ENCODE measurements at regions not wholly inside any gene's neighbourhood (a gene's known extent, or its start where the extent isn't known, plus 50 kb on each side); places are given as distances from the start of the nearest gene placed in this dataset.
A peak's percentile ranks its signal among the peaks of the same experiment; 100 is the strongest.

GRCh38 chr10:91137822-91138221 lies 82.6 kb upstream of the PCGF5 start:
- no peak for DNase-seq (ENCODE audit: low spot score)

- no peak for DNase-seq (ENCODE audit: low spot score)
Measured at GRCh38 chr10:91140995-91141549, 79.4 kb upstream of the PCGF5 start.

- DNase-seq (ENCODE audit: low spot score) = no peak
Measured at GRCh38 chr10:91144961-91145360, 75.5 kb upstream of the PCGF5 start.

GRCh38 chr10:91146146-91146545 lies 74.3 kb upstream of the PCGF5 start:
- no peak for DNase-seq (ENCODE audit: low spot score)

- DNase-seq (ENCODE audit: low spot score) = no peak
Measured at GRCh38 chr10:91149550-91149949, 70.9 kb upstream of the PCGF5 start.

GRCh38 chr10:91150631-91151030 lies 69.8 kb upstream of the PCGF5 start:
- DNase-seq (ENCODE audit: low spot score) = no peak

GRCh38 chr10:91153508-91153907 lies 67.0 kb upstream of the PCGF5 start:
- DNase-seq (ENCODE audit: low spot score) = no peak

GRCh38 chr10:91154842-91155241 lies 65.6 kb upstream of the PCGF5 start:
- DNase-seq (ENCODE audit: low spot score) = no peak

- DNase-seq (ENCODE audit: low spot score) = no peak
Measured at GRCh38 chr10:91156196-91156595, 64.3 kb upstream of the PCGF5 start.

- no peak for DNase-seq (ENCODE audit: low spot score)
Measured at GRCh38 chr10:91159254-91159783, 61.1 kb upstream of the PCGF5 start.

- no peak for DNase-seq (ENCODE audit: low spot score)
Measured at GRCh38 chr10:91162050-91162494, 58.4 kb upstream of the PCGF5 start.

- DNase-seq (ENCODE audit: low spot score) = peak; percentile 59
Measured at GRCh38 chr10:91162495-91163268, 57.8 kb upstream of the PCGF5 start.

- peak; percentile 22 for DNase-seq (ENCODE audit: low spot score)
Measured at GRCh38 chr10:91163269-91163868, 57.1 kb upstream of the PCGF5 start.

GRCh38 chr10:91163869-91164474 lies 56.5 kb upstream of the PCGF5 start:
- peak; percentile 33 for DNase-seq (ENCODE audit: low spot score)

GRCh38 chr10:91164520-91165065 lies 55.9 kb upstream of the PCGF5 start:
- DNase-seq (ENCODE audit: low spot score) = no peak

- no peak for DNase-seq (ENCODE audit: low spot score)
Measured at GRCh38 chr10:91167406-91167805, 53.1 kb upstream of the PCGF5 start.

- no peak for DNase-seq (ENCODE audit: low spot score)
Measured at GRCh38 chr10:91170418-91170817, 50.0 kb upstream of the PCGF5 start.

Data from HuH-7.5 (cell line).